SKM-1 treated with dmso at 0.1 percent for 144 hours (cell line): ENCODE measurements at regions not wholly inside any gene's neighbourhood (a gene's known extent, or its start where the extent isn't known, plus 50 kb on each side); places are given as distances from the start of the nearest gene placed in this dataset.

ENCODE experiments used
- DNase-seq: peaks from one replicate; lab custom pipeline; 2025; ENCODE audit not compliant: unreplicated experiment; lab: John Stamatoyannopoulos, UW

DNA sequence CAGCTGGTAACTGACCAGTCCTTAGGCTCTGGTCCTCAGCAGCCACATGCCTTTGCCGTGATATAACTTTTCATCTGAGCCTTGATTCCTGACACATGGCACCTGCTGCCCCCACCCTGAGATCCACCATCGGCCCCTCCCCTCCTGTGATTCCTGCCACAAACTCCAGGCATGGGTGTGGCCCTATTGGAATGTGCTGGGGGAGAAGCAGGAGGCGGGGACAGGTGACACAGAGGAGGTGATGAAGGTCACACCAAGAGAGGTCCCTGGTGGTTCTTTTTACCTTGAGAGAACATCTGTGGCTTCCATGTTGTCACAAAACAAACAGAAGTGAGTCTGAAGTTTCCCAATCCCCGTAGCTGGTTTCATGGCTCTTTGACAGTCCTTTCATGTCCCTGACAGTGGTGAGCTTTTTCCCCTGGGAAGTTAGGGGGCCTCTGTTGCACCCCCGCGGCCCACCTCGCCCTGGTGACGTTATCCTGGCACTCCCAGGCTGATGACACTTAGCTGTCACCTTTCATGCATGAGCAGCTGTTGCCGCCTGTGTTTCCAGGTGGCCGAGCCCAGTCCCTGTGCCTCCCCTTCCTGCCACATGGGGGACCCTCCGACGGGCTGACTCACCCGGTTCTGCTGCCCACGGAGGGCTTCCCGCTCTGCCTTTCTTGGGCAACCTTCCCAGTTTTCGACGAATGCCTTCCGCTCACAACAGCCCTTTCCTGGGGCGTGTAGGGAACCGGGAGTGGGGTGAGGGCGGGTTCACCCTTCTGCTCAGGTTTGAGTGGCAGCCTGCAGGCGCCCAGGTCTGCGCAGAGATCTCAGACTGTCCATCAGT, 66.3 kb upstream of the GLI2 start:
- DNase-seq: no peak

- no peak for DNase-seq
Observed at GRCh38 chr2:120669971-120670370, 65.7 kb upstream of the GLI2 start.

GRCh38 chr2:120670371-120670770, 65.3 kb upstream of the GLI2 start:
- DNase-seq: no peak

- DNase-seq: no peak
Observed at GRCh38 chr2:120670771-120671480, 64.7 kb upstream of the GLI2 start.

DNA sequence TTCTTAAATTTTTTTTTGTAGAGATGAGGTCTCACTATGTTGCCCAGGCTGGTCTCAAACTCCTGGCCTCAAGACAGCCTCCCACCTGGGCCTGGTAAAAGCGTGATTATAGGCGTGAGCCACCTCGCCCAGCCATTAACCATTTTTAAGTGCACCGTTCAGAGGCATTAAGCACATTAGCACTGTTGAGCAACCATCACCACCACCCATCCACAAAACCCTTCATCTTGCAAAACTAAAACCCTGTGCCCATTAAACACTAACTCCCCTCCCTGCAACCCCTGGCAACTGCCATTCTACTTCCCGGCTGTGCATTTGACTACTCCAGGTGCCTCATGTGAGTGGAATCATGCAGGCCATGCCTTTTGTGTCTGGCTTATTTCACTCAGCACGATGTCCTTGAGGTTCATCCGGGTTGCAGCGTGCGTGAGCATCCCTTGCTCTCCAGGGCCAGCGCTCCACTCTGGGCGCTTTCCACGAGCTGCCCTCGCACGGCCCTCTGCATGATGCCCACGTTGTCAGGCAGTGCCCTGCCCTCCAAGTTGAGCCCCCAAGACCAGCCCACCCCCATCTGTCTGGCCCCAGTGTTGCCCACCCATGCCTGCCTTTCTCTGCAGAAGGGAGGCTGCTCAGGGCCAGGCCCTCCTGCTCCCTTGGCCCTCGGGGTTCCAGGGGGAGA, 63.0 kb upstream of the GLI2 start:
- peak; percentile 30 for DNase-seq

DNA sequence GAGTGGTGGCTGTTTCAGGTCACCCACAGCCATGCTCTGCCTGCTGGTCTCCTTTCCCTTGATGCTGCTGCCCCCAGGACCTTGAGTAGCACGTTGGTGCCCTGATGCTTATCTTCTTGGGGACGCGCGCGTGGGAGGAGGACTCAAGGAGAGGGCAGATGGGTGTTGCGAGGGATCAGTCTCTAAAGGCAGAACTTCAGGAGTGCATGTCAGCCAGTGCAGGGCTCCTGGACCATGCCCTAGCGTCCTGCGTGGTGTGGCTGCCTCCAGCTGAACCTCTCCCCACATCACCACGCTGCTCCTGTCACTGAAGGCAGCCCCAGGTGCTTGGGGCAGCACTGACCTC, 62.5 kb upstream of the GLI2 start:
- no peak for DNase-seq

GRCh38 chr2:120673571-120674061, 62.1 kb upstream of the GLI2 start:
- no peak for DNase-seq

DNA sequence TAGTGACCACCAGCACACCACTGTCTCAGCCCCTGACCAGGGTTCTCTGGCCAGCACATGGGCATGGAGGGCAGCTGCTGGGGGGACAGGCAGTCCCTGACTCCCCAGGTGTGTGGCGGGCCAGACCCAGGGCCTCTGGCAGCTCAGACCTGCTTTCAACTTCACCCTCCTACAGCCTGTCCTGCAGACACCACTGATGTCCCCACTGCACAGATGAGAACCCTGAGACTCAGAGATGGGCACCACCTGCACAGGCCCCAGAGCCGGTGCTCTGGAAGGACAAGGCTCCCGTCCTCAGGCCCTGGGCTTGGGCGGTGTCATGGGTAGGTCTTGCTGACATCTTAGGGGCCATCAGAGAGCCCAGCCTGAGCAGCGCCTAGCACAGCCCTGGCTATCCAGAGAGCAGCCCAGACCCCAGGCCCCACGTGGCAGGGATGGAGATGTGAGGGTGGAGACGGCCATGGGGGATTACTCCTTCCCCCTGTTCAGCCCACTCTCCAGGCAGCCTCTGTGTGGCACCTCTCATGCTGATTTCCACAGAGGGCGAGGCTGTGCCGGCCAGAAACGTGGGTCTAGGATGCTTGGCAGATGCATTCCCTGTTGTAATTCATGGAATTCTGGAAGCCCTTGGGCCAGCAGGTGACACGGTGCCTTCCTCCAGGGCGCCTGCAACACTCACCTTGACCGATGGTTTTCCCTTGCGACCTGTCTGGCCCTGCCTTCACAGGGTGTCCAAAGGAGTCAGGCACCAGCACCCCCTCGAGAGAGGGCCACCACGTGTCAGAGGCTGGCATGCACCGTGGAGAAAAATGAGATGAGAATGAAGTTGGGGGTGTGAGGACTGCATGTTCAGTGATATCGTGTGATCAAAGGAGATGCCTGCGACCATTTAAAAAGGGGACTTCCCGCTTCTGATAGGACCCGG, 61.2 kb upstream of the GLI2 start:
- no peak for DNase-seq

DNA sequence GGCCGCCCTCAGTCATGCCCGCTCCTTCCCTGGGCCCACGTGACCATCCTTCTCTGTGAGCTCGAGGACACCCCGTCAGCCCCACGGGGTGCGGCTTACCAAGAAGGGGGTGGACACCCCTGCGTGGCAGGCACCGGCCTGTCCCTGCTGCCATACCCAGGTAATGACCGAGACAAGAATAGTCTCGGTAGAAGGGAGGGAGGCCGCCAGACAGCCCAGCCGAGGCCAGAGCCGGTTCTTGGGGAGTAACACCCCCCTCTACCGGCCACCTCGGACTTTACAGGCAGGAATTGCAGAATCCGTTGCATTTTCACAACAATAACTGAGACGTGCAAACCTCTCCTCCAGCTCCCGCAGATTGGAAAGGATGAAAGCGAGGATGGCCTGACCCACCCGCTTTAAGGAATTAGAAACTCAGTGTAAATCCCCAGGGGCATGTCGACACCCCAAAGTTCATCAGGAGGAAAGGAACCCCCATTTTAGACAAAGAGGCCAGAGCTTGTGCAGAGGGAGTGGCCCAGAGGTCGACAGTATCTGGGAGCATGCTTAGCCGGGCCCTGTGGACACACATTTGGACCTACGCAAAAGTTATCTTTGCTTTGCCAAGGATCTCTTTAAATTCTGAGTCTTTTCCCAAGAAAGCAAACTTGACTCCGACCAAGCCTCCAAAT, 60.1 kb upstream of the GLI2 start:
- DNase-seq: peak; percentile 70

- no peak for DNase-seq
Observed at GRCh38 chr2:120677221-120677620, 58.4 kb upstream of the GLI2 start.

- no peak for DNase-seq
Observed at GRCh38 chr2:120677696-120678247, 57.9 kb upstream of the GLI2 start.

- DNase-seq: no peak
Observed at GRCh38 chr2:120678251-120678650, 57.4 kb upstream of the GLI2 start.

DNA sequence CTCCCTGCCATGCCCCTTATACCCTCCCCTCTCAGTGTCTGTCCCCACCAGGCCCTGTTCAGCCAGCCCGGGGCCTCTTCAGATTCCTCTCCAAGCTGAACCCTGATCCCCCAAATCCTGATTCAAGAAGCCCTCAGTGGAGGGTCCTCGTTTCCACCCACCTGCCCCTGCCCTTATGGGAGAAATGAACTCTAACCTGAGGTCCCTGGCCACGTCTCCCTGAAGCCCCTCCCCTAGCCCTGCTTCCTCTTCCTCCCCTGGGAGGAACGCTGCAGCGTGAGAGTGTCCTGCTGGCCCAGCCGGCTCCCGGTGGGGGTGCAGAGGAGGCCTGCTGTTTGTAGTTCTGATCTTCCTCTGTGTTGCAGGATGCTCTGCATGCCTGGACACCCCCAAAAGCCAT, 56.7 kb upstream of the GLI2 start:
- no peak for DNase-seq

DNA sequence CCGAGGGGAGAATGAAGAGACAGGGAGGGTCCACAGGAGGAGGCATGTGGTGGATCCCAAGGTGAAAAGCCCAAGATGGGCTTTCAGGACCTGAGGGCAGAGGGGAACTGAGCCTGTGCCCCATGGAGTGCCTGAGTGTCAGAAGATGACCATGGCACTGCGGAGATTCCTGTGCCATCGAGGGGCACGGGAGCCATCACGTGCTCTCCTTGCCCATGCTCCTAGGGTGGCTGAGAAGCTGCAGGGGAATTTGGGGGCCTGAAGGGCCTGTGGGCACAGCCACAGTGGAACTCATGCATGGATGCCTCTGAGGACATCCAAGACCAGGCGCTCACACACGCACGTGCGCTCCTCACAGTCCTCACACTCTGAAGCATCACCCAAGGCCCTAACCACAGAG, 56.1 kb upstream of the GLI2 start:
- DNase-seq: no peak

DNA sequence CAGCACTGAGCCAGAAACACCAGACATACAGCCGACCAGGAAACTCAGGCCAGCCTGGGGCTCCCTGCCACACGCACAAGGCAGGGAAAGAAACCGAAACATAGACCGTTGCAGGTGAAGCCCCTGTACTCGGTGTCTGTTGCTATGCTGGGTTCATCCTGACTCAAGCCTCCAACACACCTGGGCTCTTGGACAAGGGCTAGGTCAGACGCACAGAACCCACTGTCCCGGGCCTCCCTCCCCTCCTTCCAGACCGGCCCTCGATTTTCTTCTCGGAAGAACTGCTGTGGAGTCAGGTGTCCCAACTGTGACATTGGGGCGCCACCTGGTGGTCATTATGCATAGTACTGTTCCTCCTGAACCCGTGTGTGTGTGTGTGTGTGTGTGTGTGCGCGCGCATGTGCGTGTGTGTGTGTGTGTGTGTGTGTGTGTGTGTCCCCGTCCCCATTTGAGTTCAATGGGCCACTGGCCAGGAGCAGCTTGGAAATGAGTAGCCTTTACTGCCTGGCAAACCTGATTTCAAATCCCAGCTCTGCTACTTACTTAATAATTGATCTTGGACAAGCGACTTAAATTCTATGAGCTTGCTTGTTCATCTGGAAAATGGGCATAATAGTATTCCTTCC, 55.4 kb upstream of the GLI2 start:
- DNase-seq: peak; percentile 42

- no peak for DNase-seq
Observed at GRCh38 chr2:120681181-120681580, 54.5 kb upstream of the GLI2 start.

GRCh38 chr2:120681696-120682288, 53.9 kb upstream of the GLI2 start:
- no peak for DNase-seq

DNA sequence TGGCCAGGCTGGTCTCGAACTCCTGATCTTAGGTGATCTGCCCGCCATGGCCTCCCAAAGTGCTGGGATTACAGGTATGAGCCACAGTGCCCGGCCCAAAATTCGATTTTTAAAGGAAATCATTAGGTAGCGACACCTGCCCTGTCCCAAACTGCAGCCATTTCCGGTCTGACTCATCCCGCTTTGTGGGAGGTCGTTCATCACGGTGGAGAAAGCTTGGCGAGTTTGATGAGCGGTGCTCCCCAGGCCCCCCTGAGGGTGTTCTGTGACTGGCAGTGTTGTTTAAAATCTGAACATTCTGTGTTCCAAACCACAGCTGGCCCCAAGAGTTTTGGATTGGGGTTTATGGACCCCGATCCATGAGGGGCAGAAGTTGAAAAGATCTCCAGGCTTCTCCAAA, 53.0 kb upstream of the GLI2 start:
- no peak for DNase-seq

DNA sequence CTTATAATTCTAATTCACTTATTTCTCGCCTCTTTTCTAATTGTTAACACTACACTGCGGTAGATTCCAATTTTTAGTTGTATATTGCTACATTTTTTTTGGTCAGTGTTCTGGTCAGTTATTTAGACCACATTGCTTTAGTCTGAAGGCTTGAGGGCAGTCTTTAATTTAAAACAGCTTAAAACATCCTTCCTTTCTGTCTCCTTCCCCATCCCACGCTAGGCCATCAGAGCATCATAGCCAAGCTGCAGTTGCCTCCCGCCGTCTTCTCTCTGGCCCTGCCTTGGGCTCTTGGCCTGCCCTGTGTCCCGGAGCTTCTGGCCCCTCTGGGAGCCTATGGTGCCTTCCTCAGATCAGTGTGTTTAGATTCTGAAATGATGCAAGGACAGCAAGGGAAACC, 52.6 kb upstream of the GLI2 start:
- no peak for DNase-seq
